BLaER1 treated with 17β-estradiol and CSF1 and Interleukin-3, amounts not matched to agents 10 nM and 100 nM (cell line): ENCODE measurements at regions not wholly inside any gene's neighbourhood (a gene's known extent, or its start where the extent isn't known, plus 50 kb on each side); places are given as distances from the start of the nearest gene placed in this dataset.

Experiments used
- H3K27ac ChIP-seq, 11 experiments: shearing (Covaris generic); formaldehyde crosslinking; 2 replicates each; pipeline ENCODE4 v1.8.1; 2022
- H3K27me3 ChIP-seq, 11 experiments: shearing (Covaris generic); formaldehyde crosslinking; 2 replicates each; pipeline ENCODE4 v1.8.1; 2022
- H3K36me3 ChIP-seq, 11 experiments: shearing (Covaris generic); formaldehyde crosslinking; 2 replicates each; pipeline ENCODE4 v1.8.1; 2022
- H3K4me1 ChIP-seq, 10 experiments: shearing (Covaris generic); formaldehyde crosslinking; 2 replicates each; pipeline ENCODE4 v1.8.1; 2022
- H3K4me2 ChIP-seq, 11 experiments: shearing (Covaris generic); formaldehyde crosslinking; 2 replicates each; pipeline ENCODE4 v1.8.1; 2022
- H3K4me3 ChIP-seq, 10 experiments: shearing (Covaris generic); formaldehyde crosslinking; 2 replicates each; pipeline ENCODE4 v1.8.1; 2022
- H3K9ac ChIP-seq, 11 experiments: shearing (Covaris generic); formaldehyde crosslinking; 2 replicates each; pipeline ENCODE4 v1.8.1; 2022
- H3K9me3 ChIP-seq, 11 experiments: shearing (Covaris generic); formaldehyde crosslinking; replicated peaks in 1 of 11; 2 replicates each; pipeline ENCODE4 v1.8.1; 2022
- H4K20me1 ChIP-seq, 11 experiments: shearing (Covaris generic); formaldehyde crosslinking; 2 replicates each; pipeline ENCODE4 v1.8.1; 2022
- Cebpa-rat ChIP-seq, 11 experiments: shearing (Covaris generic); IDR thresholded peaks; 2 replicates each; pipeline ENCODE4 v1.8.1; 2022

DNA sequence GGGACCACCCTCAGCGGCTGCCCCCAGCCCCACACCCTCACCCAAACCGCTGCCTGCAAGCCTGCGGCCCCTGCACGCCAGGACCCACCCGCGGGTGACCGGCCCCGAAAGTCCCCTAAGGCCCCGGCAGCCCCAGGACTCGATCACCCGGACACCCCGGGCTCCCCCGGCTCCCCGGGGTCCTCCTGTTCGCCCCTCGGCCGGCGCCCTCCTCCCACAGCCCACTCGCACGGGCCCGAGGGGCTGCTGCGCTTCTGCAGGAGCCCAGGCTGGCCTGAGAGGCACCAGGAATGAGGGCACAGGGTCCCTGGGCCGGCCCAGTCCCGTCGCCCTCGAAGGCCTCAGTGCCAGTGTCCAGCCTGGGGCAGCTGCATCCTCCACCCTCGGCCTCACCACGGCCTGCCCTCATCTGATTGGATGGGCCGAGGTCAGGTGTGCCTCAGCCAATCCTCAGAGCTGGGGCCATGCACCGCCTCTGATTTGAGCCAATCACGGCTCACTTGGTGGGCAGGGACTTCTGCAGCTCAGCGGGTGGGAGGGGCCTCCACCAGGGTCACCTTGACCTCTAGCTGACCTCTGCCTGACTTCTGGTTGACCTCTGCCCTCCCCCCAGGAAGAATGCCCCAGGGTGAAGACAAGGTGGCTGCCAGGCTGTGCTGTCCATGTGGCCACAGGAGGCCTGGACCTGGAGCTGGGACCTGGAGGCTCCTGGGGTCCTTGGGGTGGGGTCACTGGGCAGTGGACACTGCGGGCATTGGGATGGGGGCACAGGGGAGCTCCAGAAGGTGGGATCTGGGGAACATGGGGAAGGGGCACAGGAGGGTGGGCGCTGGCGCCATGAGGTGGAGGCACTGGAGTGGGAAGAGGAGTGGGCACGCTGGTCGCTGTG lies 97.6 kb upstream of the NKX1-1 start:
- H3K4me1 ChIP-seq, result peaks cover 0 to 4% (median 0%) of the 10 kb centered on the region in 10 experiments; a peak in 1 of 20 replicates
- no peak for TF ChIP-seq Cebpa-rat (IDR thresholded peaks at IDR 0.05)
- no peak overlapping the region for H3K4me2 ChIP-seq
- no peak overlapping the region for H3K9ac ChIP-seq
- peaks cover 0 to 13% (median 0%) of the 10 kb centered on the region in 11 experiments; a peak in 1 of 22 replicates for H4K20me1 ChIP-seq
- no peak overlapping the region for H3K4me3 ChIP-seq
- H3K36me3 ChIP-seq, result no peaks in the 10 kb centered on the region
- no peak overlapping the region for H3K27ac ChIP-seq
- no peaks in the 10 kb centered on the region for H3K9me3 ChIP-seq
- H3K27me3 ChIP-seq, result no peaks in the 10 kb centered on the region

DNA sequence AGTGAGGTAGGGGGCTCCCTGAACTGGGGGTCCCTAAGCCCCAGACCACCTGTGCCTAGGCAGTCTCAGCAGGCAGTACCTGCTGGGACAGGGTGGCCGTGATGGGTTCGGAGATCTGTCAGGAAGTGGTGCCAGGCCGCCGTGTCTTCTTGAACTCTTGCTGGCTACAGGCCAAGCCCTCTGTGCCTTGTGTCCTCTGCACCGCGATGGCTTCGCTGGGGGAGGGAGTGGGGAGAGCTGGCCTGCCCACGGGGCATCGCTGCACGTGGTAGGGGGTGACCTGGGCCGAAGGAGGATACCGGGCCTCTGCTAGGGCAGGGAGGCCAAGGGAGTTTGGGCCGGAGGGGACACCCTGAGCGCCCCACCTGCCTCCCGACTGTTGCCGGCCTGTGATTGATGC lies 96.7 kb upstream of the NKX1-1 start:
- Histone ChIP-seq H4K20me1 (peaks cover 0 to 13% (median 0%) of the 10 kb centered on the region in 11 experiments; a peak in 1 of 22 replicates), H3K4me3 (no peak overlapping the region), H3K9me3 (no peaks in the 10 kb centered on the region), H3K4me2 (no peak overlapping the region), H3K27ac (no peak overlapping the region), H3K9ac (no peak overlapping the region), H3K4me1 (peaks cover 0 to 4% (median 0%) of the 10 kb centered on the region in 10 experiments; a peak in 1 of 20 replicates), H3K36me3 (no peaks in the 10 kb centered on the region), H3K27me3 (no peaks in the 10 kb centered on the region)
- TF ChIP-seq Cebpa-rat (IDR thresholded peaks at IDR 0.05), result no peak

GRCh38 chr4:1502501-1502886 lies 96.3 kb upstream of the NKX1-1 start:
- H3K4me1 ChIP-seq, result peaks cover 0 to 4% (median 0%) of the 10 kb centered on the region in 10 experiments; a peak in 1 of 20 replicates
- H3K9ac ChIP-seq, result no peak overlapping the region
- no peaks in the 10 kb centered on the region for H3K36me3 ChIP-seq
- H3K27me3 ChIP-seq, result no peaks in the 10 kb centered on the region
- H4K20me1 ChIP-seq, result peaks cover 0 to 13% (median 0%) of the 10 kb centered on the region in 11 experiments; a peak in 1 of 22 replicates
- H3K4me2 ChIP-seq, result no peak overlapping the region
- no peak overlapping the region for H3K27ac ChIP-seq
- H3K4me3 ChIP-seq, result no peak overlapping the region
- TF ChIP-seq Cebpa-rat (IDR thresholded peaks at IDR 0.05), result no peak
- no peaks in the 10 kb centered on the region for H3K9me3 ChIP-seq

GRCh38 chr4:1501754-1502500 lies 95.7 kb upstream of the NKX1-1 start:
- Histone ChIP-seq H4K20me1 (peaks cover 0 to 13% (median 0%) of the 10 kb centered on the region in 11 experiments; a peak in 1 of 22 replicates), H3K36me3 (no peaks in the 10 kb centered on the region), H3K4me1 (peaks cover 0 to 4% (median 0%) of the 10 kb centered on the region in 10 experiments; a peak in 1 of 20 replicates), H3K27me3 (no peaks in the 10 kb centered on the region), H3K9me3 (no peaks in the 10 kb centered on the region), H3K27ac (no peak overlapping the region), H3K9ac (no peak overlapping the region), H3K4me2 (no peak overlapping the region), H3K4me3 (no peak overlapping the region)
- TF ChIP-seq Cebpa-rat (IDR thresholded peaks at IDR 0.05), result no peak

DNA sequence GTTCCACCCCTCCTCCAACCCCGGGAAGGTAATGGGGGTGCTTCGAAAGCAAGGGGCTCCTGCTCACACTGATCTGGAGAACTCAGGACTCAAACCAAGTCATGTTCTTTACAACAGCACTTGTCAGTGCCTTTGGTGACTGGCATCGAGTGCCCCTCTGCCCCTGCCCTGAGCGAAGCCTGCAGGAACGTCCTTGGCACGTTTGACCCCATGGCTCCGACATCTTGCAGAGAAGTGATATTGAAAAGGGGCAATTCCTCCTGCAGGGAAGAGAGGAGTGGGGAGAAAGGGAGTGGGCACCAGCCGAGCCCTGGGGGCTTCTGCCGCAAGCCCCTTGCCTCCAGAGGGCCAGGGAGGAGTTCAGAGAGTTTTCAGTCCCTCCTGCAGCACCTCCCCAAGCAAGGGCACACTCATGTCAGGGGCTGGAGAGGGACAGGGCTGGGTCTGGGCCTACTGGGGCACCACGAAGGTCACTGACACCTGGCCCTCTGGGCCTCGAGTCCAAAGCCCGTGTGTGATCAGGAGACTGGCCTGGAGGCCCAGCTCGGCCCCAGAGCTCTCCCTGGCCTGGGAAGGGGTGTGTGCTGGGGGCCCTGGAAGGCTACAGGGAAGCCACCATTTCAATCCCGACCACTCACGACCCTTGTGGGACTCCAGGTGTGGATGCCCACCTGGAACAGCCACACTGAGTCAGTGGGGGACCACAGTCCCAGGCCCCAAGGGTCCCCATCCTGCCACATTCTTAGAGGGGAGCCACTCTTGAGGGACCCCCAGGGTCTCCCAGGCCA lies 94.9 kb upstream of the NKX1-1 start:
- Histone ChIP-seq H3K27me3 (no peaks in the 10 kb centered on the region), H3K36me3 (no peaks in the 10 kb centered on the region), H3K4me1 (peaks cover 0 to 4% (median 0%) of the 10 kb centered on the region in 10 experiments; a peak in 2 of 20 replicates), H3K9ac (no peak overlapping the region), H3K4me2 (no peak overlapping the region), H4K20me1 (peaks cover 0 to 13% (median 0%) of the 10 kb centered on the region in 11 experiments; a peak in 1 of 22 replicates), H3K4me3 (no peak overlapping the region), H3K9me3 (no peaks in the 10 kb centered on the region), H3K27ac (no peak overlapping the region)
- no peak for TF ChIP-seq Cebpa-rat (IDR thresholded peaks at IDR 0.05)

GRCh38 chr4:1500231-1500965 lies 94.2 kb upstream of the NKX1-1 start:
- H3K36me3 ChIP-seq, result no peaks in the 10 kb centered on the region
- no peaks in the 10 kb centered on the region for H3K9me3 ChIP-seq
- TF ChIP-seq Cebpa-rat (IDR thresholded peaks at IDR 0.05), result no peak
- H3K4me1 ChIP-seq, result peaks cover 0 to 10% (median 5%) of the 10 kb centered on the region in 10 experiments; a peak in 13 of 20 replicates
- no peak overlapping the region for H3K4me2 ChIP-seq
- H3K4me3 ChIP-seq, result no peak overlapping the region
- peaks cover 0 to 2% (median 0%) of the 10 kb centered on the region in 11 experiments; a peak in 1 of 22 replicates for H3K27me3 ChIP-seq
- no peak overlapping the region for H3K27ac ChIP-seq
- H3K9ac ChIP-seq, result no peak overlapping the region
- H4K20me1 ChIP-seq, result peaks cover 0 to 7% (median 0%) of the 10 kb centered on the region in 11 experiments; a peak in 3 of 22 replicates

DNA sequence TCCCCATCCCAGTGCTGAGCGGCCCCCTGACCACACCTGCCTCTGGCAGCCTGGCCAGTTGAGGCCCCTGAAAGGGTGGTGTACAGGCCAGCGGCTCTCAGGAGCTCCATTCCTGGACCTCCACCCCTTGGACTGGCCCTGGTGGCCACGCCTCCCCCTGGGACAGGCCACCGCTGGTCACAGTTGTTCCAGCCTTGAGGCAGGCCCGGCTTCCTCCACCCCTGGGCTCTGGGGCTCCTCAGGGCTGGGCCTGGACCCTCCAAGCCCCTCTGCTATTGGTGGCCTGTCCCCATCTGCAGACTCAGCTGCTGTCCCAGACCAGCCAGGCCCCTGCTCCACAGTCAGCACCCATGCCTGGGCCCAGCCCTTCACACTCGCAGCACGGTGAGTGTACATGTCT lies 93.2 kb upstream of the NKX1-1 start:
- H3K9ac ChIP-seq, result no peak overlapping the region
- H3K9me3 ChIP-seq, result no peaks in the 10 kb centered on the region
- no peak overlapping the region for H3K4me3 ChIP-seq
- no peak overlapping the region for H3K27ac ChIP-seq
- no peaks in the 10 kb centered on the region for H3K36me3 ChIP-seq
- no peak for TF ChIP-seq Cebpa-rat (IDR thresholded peaks at IDR 0.05)
- H3K27me3 ChIP-seq, result peaks cover 0 to 11% (median 0%) of the 10 kb centered on the region in 11 experiments; a peak in 2 of 22 replicates
- H4K20me1 ChIP-seq, result peaks cover 0 to 7% (median 0%) of the 10 kb centered on the region in 11 experiments; a peak in 3 of 22 replicates
- no peak overlapping the region for H3K4me2 ChIP-seq
- peaks cover 0 to 19% (median 14%) of the 10 kb centered on the region in 10 experiments; a peak in 14 of 20 replicates for H3K4me1 ChIP-seq

GRCh38 chr4:1497189-1497801 lies 91.1 kb upstream of the NKX1-1 start:
- Histone ChIP-seq H3K27ac (no peak overlapping the region), H3K4me2 (no peak overlapping the region), H3K4me1 (peaks cover 0 to 19% (median 14%) of the 10 kb centered on the region in 10 experiments; a peak in 14 of 20 replicates), H3K9ac (no peak overlapping the region), H3K9me3 (no peaks in the 10 kb centered on the region), H3K4me3 (no peak overlapping the region), H3K36me3 (no peaks in the 10 kb centered on the region), H3K27me3 (peaks cover 0 to 12% (median 0%) of the 10 kb centered on the region in 11 experiments; a peak in 2 of 22 replicates), H4K20me1 (peaks cover 0 to 7% (median 0%) of the 10 kb centered on the region in 11 experiments; a peak in 3 of 22 replicates)
- TF ChIP-seq Cebpa-rat (IDR thresholded peaks at IDR 0.05), result no peak
